HG02885 (cell line): ENCODE measurements at regions not wholly inside any gene's neighbourhood (a gene's known extent, or its start where the extent isn't known, plus 50 kb on each side); places are given as distances from the start of the nearest gene placed in this dataset.

Experiments
- ATAC-seq: cut with Tn5 transposase; IDR thresholded peaks from one replicate; pipeline ENCODE4 v1.9.1; 2021; ENCODE audit warnings: mild to moderate bottlenecking; ENCODE audit not compliant: unreplicated experiment, poor library complexity

DNA sequence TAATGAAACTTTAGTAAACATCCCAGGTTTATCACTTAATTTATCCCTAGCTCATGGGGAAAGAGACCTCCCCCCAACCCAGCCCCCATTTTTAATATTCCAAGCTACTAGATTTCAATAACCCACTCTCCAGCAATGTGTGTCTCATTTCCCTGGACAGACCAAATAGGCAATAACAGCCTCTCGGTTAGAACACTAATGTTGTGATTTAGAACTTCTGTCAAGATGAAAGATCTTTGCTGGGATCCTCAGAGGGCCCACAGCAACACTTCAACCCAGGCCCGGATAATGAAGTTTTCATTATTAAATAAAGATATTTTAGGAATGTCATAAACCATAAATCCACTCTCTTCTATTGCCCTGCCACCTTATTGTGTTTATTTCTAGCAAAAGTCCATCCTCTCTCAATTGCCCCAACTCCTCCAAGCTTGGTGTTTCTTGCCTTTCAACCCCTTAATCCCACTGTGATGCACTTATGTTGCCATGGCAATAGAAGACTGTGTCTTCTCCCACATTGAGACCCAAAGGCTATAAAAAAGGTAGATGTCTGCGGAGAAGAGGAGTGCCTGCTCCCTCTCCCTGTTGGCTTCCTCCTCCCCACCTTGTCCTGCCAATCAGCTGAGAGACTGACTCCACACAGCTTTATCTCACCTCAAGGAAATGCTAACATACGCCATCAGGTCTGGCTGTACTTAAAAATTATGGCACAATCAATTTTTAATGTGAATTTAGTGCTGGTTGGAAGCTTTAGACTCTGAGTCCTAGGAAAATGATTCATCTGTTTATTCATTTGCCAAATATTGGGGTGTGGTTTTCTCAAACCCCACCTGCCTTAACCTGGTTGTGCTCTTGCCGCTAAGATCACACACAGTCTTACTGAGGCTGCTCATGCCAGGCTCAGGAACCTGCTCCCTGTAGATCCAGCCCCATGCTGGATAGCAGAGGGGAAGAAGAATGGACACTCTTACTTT lies 258.3 kb upstream of the CAMK1G start:
- ATAC-seq = no peak

DNA sequence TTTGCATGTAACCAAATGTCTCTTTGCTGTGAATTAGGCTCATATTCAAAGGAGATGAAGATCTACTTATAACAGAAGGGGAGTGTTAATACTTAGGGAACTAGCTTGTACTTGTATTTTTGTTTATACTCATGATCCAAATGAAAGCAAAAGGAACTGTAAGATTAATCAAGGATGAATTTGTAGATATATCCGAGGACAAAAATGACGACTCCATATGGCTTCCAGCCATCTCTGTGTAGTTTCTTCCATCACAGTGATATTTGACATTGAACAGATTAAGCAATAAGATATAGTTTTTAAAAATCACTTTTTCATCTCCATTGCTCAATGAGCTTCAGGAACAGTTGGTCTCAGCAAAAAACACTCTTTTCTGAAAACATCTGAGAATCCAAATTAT lies 257.4 kb upstream of the CAMK1G start:
- no peak for ATAC-seq

DNA sequence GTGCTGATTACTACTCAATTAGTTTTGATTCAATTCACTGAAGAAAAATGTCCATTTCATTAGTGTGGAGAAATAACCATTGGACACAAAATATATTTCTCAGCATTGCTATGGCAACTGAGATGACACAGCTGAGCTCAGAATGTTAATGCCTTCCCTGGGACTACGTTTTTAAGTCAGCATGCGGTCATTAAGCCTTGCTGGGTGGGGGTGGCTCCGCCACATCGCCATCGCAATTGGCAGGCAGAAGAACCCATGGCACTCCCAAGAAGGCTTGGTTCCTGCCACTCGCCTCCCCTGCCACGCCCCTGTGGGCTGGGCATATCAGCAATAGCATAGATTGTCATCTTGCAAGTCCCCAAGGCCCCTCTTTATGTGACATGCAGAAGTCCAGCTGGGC lies 256.7 kb upstream of the CAMK1G start:
- no peak for ATAC-seq

DNA sequence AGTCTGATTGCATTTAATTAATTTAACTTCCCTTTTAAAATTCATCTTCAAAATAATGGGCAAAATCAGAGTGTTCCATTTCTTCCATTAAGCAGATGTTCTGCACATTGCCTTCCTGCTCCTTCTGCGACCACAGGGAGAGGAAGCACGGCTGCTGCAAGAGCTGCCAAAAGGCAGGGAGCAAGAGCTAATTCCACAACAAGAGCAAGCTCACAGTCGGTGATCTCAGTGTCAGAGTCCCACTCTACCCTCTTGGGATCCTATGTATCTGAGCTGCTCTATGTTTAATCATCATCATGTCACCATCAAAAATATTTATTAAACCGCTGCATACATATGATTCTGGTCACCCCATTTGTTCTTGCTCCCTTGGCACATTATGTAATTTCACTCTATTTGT lies 255.3 kb upstream of the CAMK1G start:
- ATAC-seq = no peak

DNA sequence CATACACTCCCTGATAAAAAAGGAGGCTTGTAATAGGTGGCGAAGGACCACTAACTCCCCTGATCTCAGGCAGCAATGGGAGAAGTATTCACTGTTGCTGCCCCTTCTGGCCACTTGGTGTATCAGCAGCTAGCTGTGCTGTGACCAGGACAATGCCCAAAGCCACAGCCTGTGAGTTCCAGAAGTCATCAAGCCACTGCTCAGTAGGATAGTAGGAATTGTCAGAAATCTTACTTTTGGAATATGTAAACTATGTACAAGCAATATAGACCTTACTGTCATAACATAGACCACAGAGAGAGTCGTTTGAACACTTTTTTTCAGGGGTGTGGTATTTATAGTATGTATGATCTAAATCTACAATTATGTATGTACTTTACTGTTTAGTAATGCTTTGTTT lies 248.3 kb upstream of the CAMK1G start:
- peak; percentile 88 for ATAC-seq

DNA sequence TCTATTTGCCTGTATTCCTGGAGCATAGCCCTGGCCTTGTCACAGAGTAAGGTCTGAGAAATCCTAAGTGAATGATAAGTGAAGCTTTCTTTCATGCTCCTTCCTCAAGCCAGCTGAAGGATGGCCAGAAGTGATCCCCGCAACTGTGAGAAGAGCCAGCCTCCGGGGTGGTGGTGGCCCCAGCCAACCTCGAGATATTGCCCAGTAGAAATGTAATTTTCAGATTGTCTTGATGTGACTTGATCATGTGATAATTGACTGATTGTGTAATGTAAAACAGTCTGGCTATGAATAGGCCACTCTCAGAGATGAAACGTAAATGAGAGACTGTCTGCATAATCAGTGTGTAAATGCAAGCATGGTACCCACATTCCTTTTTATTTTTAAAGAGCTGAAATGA lies 242.4 kb upstream of the CAMK1G start:
- no peak for ATAC-seq

DNA sequence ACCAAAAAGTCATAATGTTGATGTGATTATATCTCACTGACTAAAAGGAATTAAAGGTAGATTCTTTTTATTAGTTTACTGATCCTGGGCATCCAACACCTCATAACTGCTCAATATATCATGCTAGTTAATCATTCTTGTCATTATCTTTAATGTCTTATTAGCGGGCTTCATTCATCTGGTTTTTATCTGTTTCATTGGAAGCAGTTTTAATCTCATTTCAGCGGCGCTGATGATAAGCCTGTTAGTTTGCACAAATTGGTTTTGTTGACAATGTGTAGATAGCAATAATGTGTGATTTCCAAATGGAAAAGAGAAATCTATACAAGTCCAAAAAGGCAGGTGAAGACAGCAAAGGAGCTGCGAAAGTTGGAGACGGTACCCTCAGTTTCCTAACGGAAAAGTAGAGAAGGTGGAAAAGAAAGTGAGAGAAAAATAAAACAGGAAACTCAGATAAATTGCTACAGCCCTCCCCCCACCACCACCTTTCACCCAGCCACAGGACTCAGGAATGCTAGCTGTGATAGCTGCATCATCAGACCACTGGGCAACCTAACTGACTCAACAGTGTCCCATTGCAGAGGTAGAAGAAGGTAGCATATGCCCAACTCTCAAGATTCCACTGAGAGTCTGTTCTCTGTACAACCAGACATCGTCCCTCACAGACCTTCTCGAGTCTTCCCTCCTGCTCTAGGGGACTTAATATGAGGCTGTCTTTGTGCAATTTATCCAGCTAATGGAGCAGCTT lies 241.7 kb upstream of the CAMK1G start:
- ATAC-seq = no peak

DNA sequence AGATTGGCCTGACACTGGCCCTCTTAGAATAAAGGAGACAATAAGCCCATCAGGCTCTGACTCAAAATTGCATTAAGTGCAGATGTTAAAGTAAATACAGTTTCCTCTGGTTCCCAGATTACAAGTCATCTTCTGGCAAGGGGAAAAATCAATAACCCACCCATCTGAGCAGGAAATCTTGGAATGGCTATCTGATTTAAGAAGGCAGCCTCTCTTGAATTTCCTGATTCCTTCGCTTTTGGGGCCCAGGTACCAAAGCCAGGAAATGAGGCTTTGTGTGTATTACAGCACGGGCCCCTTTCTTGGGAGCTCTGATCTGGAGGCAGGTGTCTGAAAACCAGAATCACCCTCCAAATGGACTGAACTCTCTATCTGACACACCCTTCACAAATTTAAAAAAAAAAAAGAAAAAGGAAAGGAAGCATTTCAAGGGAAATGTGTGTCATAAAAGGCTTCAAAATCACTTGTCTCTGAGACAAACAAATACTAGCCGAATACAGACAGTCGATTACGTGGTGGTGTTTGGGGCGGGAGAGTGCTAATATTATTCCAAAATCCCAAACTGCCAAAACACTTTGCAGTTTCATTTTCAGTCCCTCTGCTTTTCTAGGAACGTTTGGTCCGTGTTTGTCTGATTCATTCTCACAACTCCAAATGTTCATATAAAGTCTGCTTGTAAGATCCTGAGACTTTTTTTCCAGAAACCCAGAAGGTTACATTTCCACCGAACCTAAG lies 240.9 kb upstream of the CAMK1G start:
- no peak for ATAC-seq

DNA sequence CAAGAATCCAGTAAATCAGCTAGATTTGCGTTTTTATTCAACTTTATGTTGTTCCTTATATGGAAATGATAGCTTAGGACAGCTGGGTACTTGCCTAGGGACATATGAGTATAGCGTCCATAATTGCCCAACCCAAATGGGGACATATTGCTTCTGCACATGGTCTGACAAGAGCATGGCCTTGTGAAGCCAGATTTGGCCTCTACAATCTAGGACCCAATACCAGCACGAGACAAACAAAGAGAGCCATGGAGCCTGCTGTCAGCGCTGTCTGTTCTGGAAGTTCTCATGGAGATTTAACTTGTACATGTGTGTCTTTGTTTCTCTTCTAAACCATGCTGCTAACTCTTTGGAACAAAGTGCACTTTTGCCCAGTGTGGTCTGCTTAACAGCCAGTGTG lies 240.0 kb upstream of the CAMK1G start:
- no peak for ATAC-seq

DNA sequence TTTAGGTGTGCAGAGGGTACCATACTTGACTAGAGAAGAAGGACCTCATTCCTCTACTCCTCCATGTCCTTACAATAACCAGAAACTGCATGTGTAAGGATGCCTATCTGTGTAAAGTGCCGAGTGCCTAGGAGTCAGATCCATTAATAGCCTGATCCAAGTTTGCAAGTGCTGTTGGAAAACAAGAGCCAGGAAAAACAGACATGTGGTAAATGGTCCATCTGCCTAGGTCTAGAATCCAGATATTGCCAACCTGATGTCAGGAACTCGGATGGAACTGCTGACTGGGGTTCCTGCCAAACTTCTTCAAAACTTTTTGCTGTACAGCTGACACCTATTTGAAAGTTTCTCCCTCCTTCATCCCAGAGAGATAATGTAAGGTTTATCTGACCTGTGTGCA lies 239.4 kb upstream of the CAMK1G start:
- no peak for ATAC-seq

DNA sequence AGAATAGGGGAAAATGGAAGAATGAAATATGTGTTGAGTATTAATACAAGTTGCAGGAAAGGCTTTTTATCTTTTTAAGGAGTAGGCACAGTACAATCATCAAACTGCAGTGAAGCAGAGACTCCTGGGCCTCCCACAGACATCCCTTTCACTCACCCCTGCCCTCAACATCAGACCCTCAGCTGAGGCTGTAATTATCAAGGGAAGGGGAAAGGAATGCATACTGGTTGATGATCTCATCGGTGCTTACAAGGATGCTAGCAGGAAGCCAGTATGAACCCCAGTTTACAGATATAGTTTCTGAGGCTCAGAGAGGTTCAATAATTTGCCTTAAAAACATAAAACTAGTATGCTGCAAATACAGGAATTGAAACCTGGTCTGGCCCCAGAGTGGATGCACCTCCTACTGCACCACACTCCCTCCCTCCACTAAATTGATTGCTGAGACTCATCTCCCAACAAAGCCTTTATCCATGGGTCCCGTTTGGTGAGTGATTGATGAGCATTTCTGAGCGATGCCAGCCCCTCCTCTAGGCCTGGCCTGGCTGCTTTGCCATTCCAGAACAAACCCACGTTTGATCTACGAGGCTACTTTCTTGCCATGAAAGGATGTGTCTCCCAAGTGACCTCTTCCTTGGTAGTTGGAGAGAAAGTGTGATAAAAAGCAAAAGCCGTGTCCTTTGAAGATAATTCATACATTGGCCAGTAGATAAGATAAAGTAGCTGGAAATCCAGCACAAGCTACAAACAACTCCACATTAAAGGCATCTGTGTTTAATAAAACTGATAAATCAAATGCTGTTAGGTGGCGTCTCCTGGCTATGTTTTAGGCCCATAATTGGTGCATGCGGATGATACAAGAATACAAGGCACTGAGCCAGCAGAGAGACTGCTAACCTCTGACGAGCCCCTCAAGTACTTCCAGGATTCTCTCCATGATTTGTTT lies 233.9 kb upstream of the CAMK1G start:
- no peak for ATAC-seq

DNA sequence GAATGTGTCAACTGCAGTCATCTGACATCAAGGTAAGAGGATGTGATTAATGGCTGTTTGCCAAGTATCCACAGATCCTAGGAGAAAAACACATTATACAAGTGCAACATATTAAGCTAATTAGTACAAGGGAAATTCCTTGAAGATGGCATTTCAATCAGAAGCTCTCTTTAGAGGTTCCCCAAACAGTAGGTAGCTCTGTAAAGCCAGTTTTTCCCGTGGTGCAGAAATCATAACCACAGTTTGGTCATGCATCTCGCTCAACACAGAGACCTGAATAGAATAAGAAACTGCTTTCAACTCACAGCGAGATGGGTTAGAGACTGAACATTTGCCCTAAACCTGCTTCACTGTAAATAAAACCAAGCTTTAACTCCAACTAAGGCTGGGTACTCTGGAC lies 230.5 kb upstream of the CAMK1G start:
- no peak for ATAC-seq

DNA sequence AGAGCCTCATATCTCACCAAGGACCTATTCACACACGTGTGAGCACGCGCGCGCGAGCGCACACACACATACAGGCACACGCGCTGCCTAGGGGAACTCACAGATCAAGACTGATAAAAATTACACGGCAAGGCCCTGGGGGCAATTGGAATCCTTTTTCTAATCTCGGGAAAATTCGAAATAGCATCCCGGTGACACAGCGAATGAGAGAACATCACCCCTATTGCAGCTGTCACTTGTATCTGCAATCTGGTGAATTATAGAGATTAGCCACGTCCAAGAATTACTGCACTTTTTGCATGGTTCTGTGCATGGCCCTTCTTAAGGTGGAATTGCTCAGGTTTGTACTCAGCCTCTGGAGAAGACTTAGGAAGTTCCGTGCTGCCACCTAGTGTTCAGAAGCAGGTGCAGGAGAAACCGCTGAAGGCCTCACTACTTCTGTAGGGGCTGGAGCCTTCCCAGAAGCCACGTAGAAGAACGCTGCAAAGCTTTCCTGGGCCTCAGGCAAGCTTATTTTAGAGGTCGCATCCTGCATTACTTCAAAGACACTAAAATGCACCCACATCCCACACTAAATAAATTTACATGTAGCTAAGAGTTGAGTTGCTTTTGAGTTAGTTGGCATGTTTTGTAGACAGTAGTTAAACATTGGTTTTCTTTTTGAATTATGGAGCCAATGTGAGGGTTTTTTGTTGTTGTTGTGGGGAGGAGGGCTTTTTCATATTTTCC lies 229.2 kb upstream of the CAMK1G start:
- peak; percentile 91 for ATAC-seq

DNA sequence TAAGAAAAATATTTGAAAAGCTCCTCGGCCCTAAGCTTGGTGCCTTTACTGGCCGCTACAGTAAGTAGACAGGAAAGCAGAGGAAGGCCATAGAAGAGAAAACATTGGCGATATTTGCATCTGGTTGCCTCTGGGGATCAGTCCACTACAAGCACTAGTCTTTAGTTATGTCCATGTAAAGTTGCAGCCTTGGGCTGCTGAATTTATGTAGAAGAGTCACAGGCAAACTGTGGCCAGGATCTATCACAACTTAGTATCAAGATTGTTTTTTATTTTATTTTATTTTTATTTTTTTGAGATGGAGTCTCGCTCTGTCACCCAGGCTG lies 228.7 kb upstream of the CAMK1G start:
- ATAC-seq = no peak

DNA sequence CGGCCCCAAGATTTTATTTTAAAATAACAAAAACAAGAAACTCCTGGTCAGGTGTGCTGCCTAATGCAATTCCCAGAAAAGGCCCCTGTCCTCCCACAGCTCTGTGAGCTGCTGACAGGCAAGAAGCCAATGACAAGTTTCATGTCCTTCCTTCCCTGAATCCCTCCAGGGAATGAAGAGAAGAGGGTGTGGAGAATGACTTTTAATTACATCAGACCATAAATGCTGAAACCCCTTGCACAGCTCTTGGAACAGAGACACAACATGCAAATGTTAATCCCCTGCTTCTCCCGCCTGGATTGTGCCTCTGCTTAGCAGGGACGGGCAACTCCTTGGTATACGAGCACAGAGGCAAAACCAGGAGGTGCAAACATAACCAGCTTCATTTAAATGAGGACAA lies 228.1 kb upstream of the CAMK1G start:
- ATAC-seq = no peak

DNA sequence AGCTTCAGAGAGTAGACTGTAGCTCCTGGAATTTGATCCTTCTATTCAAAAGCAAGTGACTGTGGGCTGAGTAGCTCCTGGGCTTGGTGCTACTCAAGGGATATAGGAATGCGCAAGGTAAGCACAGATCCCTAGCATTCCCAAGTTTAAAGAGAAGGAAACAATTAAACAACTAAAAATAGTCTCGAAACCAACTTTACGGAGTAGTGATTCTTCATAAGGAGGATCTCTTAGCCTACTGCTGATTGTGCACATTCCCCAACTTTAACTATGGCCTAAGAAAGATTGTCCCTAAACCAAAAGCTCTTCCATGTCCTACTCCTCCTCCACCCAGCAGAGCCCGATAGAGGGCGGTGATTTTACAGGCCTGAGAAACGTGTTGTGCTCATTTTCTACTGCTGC lies 226.5 kb upstream of the CAMK1G start:
- no peak for ATAC-seq

DNA sequence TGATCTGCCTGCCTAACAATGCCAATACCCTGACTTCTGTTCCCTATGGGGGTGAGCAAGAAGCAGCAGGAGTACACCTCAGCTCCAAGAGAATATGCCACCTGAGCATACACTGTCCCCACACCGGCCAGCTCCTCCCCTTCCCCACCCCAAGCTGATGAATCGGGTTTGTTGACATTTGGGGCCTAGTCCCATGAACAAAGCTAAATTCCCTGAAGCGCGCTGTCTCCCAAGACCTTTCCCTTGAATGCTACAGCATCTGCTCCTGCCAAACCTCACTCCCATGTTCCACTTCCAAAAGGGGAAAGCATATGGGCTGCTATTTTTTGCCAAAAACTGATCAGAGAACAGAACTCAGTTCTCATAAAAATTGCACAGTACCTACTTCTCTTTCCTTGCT lies 220.4 kb upstream of the CAMK1G start:
- ATAC-seq = no peak

DNA sequence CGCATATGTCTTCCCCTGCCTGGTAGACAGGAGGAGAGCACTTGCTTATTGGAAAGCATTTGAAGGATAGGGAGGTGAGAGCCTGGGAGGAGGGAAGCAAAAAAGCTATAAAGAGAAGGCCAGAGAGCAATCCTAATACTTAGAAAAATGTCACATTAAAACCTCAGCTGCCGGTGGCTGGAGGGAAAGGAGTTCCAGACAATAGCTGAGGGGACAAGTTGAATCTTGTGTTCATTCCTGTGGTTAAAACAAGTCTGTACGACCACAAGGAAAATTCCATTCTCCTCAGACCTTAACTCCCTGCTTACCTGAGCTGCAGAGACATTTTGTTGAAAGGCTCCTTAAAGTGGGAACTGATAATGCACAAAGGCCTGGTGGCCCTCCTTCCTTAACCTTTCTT lies 218.8 kb upstream of the CAMK1G start:
- ATAC-seq = no peak

DNA sequence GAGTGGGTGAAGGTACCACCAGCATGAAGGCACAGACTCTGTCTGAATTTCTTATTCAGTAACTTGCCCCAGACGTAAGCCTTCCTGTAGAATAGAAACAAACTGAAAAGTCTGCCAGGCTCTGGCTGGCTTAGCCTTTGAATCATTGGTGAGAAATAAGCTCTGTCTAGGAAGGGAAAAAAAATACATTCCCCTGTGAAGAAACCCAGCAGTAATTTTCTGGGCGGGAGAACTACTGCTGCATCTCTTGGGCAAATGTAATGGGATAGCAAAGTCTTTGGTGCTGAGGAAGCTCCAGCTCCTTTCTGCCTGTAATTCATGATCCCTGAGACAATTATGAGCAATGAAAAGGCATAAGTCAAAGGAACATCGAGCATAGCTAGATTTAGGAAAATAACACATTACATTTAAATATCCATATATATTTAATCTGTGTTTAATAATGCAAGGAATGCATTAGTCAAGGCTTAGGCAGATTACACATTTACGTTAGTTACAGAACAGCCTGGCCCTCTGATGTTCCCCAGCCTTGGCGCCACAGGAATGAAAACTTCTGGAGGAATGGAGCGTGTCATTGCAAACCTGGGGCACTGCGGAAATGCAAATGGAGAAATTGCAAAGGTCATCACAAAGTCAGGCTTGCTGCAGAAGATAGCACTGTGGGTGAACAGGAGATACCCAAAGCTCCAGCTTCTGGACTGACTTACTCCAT lies 216.3 kb upstream of the CAMK1G start:
- ATAC-seq = no peak
